HG02610 (cell line): ENCODE measurements at regions not wholly inside any gene's neighbourhood (a gene's known extent, or its start where the extent isn't known, plus 50 kb on each side); places are given as distances from the start of the nearest gene placed in this dataset.
"Not testable (repeated sequence)": the region's sequence is repeated elsewhere in the genome, so short reads cannot be mapped to it uniquely, and the experiment has no call there.

Experiments
- ATAC-seq: cut with Tn5 transposase; IDR thresholded peaks from one replicate; pipeline ENCODE4 v1.9.1; 2021; ENCODE audit warnings: mild to moderate bottlenecking, moderate library complexity; ENCODE audit not compliant: unreplicated experiment

DNA sequence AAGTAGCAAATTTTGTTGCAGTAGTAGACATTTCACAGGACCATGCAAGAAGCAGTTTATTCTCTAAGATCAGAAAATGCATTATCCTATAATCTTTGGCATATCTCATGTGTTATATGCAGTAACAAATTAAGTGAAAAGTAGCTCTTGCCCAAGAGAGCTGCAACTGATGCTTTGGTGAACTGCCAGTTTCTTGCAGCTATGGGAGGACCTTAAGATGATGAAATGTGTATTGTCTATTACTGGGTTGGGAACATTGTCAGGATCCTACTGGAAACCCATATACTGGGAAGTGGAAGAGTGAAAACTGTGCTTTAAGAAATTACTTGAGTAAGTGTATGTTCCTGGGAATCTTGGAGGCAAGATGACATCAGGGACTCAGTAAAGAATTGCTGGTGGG is 238.8 kb downstream of the DACT1 start:
- ATAC-seq = no peak

DNA sequence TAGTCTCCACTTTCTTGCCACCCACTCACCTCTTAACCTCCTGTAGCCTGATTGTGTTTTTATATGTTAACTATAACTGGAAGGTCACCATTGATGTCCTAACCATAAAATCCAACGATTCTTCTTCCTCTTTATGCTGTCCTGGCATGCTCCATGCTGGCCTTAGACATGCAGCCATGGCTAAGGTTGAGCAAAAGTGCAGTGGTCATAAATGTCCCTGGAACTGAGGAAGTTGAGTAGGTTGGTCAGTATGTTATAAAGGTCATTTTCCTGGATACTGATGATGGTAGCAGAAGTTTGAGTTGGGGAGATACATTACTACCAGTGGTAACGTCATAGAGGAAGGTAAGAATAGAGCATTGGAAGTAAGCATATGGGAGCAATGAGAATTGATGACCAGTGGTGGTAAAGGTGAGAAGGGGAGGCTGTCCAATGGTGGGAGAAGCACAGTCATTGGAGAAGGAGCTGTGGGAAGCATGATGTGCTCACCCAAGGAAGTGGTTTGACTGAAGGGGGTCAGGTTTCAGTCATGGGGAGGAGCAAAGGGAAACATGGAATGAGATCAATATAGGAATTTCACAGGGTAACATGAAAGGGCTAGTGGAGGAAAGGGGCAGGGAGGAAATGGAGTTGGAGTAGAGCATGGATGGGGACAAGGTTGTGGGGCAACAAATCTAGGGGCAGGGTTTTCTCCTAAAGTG is 240.8 kb downstream of the DACT1 start:
- ATAC-seq = no peak

DNA sequence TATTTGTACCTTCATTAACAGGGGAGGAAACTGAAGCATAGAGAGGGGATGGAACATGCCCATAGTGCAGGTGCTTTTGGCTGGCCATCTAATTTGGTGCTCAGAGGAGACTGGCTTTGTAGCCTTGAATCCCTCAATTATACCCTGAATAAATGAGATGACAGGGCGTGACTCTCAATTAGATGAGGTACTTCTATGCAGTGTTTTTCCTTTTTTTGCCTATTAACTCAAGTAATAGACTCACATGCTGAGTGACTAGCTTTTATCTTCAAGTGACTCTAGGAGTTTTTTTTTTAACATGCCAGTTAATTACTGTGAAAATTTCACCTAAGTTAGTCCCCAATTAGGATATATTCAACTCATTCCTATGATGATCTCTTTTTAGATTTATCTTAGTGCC is 243.7 kb downstream of the DACT1 start:
- ATAC-seq = no peak

DNA sequence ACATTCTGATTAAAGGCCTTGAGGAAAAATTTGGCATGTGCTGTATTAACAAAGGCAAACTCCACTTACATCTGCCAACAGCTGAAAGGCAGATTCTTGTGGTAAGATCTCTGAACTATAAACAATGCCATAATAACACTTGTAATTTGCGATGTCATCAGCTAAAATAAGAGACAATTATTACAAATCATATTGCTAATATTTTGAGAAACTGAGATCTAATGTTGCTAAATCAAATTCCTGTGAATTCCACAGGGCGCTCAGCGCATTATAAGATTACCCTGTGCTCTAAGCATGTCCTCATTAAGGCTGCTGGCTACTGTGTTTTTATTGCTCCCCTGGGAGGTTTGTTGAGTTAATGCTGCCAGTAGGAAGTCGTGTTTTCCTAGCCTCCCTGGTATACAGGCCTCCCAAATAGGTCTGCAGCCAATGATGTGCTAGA is 244.8 kb downstream of the DACT1 start:
- ATAC-seq = no peak

DNA sequence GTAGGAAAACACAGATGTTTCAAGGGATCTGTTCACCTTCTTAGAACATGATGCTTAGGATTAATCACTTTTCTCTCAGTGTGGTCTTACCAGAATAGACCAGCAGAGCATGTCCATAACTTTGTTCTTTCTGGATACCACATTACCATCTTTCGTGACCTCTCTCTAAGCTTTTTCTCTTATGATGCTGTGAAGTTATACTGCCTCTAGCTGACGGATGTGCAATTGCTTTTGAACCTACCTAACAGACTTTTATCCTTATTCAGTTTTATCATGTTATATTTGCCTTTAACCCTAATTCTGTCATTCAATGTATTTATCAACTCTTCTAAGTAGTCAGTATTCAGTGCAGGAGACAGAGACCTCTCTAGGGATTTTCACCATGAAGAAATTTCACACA is 246.7 kb downstream of the DACT1 start:
- ATAC-seq = no peak

DNA sequence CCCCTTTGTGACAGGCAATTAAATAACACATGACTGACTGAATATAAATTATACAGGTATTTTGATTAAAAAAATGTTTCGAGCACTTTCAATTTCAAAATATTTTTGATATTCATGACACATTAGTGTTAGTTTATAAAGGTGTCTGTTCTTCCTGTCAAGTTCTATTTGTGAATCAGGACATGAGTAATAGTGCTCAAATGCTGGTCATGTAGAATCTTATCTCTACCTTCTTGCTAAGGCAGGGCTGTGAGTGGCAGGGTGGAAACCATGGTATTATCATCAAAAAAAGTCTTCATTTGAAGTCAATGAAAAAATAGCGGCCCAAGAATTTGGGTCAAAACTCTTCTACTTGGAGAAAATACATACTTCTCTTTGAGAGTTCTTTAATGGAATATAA is 250.2 kb downstream of the DACT1 start:
- ATAC-seq = no peak

DNA sequence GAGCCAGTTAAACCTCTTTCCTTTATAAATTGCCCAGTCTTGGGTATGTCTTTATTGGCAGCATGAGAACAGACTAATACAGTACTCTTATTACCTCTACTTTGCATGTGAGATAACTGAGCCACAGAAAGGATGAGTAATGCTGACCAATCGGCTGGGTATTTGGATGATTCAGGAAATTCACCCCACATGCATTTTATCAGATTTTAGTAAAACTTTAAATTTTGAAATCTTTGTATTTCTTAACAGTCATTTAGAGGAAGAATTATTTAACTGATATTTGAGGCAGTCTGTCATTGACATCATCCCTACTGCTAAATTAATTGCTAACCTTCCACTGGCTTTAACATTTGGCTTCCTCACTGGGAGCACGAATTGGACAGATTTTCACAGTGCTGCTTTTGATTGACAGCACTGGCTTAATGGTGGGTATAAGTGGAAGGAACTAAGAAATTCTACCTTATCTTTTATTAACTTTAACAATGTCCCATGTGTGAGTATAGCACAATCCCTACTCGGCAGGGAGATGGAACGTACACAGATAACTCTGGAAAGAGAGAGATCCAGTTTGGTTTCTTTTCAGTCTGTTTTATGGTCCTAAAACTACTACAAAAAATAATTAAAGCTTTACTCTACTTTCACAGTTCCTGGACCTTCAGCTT is 261.0 kb downstream of the DACT1 start:
- ATAC-seq = no peak

DNA sequence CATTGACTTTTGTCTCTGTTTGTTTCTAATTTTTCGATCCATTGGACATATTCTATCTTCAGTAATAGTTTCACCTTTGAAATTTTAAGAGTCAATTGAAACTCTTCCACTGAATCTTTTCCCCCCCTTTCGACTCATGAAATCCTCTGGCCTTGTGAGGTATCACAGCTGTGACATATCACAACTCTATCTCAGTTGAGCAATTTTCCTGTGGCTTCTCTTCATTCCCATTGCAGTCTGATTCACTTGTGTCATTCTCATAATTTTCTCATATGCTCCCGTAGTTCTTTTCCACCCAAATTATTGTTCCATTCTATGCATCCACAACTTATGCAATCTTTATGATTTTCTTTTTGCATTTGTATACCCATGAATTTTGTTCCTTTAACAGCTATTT is 261.6 kb downstream of the DACT1 start:
- ATAC-seq = no peak

DNA sequence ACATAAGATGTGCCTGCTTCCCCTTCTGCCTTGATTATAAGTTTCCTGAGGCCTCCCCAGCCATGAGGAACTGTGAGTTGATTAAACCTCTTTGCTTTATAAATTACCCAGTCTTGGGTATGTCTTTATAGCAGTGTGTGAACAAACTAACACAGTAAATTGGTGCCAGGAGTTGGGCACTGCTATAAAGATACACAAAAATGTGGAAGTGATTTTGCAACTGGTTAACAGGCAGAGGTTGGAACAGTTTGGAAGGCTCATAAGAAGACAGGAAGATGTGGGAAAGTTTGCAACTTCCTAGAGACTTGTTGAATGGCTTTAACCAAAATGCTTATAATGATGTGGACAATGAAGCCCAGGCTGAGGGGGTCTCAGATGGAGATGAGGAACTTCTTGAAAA is 264.1 kb downstream of the DACT1 start:
- ATAC-seq = no peak

DNA sequence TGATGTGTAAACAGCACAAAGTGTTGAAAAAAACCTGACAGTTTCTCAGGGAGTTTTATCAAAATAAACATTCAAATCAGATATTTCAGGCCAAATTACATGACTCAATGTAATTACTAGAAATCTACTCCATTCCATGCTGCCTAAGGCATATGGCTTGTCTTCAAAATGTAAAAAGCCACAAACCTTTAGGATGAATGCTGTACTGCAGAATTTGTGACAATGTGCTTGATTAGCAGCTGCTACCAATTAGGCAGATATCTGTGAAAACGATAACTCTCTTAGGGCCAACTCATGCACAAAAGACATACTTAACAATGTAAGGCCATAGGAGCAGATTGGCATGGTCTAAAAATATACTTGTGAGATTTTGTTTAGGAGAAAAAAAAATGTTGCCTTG is 267.0 kb downstream of the DACT1 start:
- no peak for ATAC-seq

DNA sequence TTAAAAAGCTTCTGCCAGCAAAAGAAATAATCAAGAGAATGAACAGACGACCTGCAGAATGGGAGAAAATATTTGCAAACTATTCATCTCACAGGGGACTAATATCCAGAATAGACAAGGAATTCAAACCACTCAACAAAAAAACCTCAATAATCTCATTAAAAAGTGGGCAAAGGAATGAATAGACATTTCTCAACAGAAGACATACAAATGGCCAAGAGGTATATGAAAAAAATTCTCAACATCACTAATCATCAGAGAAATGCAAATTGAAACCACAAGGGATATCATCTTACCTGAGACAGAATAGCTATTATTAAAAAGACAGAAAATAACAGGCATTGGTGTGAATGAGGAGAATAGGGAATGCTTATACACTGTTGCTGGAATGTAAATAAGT is 270.0 kb downstream of the DACT1 start:
- ATAC-seq = no peak

DNA sequence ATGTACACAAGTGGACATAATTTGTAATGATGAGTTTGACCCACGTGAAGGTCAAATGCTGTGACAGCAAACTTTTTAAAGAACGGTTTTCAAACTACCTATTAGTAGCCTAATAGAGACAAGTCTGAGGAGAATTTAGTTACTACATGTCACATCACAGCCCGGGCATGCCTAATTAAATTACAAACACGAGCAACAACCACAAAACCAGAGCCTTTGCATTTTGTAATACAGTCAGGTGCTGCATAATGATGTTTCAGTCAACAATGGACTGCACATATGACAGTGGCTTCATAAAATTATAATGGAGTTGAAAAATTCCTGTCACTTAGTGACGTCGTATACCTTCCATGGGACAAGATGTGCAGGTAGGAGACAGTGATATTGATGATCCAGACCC is 274.5 kb downstream of the DACT1 start:
- no peak for ATAC-seq

DNA sequence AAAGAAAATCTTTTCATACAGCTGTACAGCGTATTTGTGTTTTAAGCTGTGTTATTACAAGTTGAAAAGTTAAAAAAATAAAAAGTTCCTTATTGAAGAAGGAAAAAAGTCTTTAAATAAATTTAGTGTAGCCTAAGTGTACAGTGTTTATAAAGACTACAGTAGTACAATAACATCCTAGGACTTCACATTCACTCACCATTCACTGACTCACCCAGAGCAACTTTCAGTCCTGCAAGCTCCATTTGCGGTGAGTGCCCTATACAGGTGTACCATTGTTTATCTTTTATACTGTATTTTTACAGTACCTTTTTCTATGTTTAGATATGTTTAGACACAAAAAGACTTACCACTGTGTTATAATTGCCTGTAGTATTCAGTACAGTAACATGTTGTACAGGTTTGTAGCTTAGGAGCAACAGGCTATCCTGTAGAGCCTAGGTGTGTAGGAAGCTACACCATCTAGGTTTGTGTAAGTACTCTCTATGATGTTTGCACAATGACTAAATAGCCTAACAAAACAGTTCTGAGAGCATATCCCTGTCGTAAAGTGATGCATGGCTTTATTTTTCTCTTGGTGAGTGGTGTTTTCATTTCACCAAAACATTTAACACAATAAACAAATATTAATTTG is 275.2 kb downstream of the DACT1 start:
- no peak for ATAC-seq

DNA sequence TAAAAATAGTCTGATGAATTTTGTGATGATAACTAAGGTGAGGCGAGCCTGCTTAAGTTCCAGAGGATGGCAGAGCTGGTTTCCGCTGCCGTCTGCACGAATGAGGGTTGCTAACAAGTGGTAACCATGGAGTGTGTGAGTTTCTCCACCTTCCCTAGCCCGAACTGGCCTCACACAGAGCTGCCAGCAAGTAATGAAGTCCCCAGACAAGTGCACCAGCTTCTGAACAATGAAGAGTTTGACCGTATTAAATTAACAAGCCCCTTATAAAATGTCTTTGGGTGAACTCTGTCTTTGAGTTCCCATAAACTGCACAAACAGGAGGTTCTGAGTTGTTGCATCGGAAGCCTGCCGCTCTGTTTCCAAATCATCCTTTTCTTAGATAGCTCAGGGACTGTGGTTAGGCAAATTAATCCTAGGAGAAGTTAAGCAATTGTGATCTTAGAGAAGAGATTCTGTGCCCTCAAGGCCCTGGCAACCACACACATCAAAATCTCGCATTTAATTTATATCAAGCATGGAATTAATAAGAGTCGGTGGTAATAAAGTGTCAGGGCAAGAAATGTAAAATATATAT is 274.1 kb upstream of the DAAM1 start:
- ATAC-seq = no peak

DNA sequence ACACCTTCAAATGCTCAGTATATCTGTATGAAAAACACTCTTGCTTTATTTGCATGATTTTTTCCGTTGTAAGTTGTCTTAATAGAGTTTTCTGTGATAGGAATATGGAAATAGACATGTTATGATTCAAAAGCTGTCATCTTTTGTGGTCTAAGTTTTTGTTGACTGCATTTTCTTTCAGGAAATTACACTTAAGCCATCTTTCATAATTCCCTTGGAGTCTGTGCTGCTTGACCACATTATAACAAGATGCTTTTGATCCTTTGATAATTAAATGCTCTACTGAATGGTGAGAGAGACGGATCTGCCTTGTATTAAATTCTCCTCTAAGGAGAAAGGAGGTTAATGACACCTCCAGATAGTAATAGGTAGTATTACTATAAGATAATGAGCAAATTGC is 272.8 kb upstream of the DAAM1 start:
- ATAC-seq = no peak

DNA sequence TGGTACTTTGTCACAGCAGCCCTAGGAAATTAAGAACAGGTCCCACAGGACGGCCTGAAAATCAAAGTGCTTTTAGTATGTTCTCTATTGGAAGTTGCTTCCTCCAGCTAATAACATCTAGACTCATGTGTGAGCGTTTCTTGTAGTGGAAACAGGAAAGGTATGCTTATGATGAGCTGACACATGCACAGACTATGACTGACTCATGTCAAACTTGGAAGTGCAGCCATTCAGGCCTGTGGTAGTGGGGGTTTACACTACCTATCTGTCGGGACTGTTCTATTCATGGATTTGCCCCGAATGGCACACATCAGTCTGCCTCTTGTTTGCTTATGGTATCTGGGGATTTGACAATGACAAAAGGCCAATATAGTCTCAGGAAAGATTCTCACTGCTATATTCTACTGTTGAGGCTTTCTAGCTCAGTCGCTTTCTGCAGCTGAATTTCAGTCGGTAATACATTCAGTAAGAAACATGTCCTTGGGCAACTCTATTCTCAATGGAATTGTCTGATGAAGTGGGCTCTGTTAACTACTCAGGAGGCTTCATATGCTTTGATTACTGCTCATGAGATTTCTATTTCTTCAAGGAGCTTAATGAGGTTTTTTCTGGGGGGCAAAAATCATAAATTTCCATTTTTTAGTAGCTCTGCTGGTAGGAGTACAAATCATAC is 270.3 kb upstream of the DAAM1 start:
- ATAC-seq = no peak

DNA sequence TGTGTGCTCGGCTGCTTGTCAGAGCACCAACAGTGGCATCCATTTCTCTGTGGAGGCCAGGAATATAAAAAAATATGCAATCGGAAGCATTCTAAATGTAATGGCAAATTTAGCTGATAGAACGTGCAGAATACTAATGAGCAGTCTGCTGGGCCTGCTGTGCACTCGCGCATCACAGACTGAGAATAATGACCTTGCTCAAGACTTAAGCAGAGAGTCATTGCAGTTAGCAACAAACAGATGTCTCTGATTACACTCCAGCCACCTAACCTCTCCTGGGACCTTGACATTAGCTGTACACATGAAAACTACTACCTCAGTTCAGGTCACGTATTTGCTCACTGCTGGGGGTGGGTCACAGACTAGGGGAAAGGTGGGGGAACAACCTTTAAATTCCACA is 269.2 kb upstream of the DAAM1 start:
- no peak for ATAC-seq

DNA sequence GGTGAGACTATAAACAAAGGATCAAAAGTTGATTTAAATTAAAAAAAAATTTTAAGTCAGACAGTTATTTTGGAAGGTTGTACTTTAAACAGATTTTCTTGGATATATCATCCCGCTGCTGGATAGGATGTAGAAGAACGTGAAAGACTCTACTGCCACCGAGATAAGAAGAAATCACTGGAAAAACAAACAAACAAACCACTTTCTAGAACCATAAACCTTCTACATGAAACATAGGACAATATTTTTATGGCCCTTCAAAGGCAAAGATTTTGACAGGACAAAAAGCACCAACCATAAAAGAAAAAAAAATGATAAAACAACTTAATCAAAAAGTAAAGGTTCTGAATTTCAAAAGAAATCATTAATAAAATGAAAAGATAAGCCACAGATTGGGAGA is 268.2 kb upstream of the DAAM1 start:
- no peak for ATAC-seq

DNA sequence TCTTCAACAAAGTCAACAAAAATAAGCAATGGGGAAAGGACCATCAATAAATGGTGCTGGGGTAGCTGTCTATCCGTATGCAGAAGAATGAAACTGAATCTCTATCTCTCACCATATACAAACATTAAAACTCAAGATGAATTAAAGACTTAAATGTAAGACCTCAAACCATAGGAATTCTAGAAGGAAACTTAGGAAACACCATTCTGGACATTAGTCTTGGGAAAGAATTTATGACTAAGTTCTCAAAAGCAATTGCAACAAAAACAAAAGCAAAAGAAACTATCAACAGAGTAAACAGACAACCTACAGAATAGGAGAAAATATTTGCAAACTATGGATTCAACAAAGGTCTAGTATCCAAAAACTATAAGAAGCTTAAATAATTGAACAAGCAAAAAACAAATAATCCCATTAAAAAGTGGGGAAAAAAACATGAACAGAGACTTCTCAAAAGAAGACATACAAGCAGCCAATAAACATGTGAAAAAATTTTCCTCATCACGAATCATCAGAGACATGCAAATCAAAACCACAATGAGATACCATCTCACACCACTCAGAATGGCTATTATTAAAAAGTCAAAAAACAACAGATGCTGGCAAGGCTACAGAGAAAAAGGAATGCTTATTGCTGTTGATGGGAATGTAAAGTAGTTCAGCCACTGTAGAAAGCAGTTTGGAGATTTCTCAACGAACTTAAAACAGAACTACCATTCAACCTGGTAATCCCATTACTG is 266.1 kb upstream of the DAAM1 start:
- ATAC-seq = not testable (repeated sequence)

DNA sequence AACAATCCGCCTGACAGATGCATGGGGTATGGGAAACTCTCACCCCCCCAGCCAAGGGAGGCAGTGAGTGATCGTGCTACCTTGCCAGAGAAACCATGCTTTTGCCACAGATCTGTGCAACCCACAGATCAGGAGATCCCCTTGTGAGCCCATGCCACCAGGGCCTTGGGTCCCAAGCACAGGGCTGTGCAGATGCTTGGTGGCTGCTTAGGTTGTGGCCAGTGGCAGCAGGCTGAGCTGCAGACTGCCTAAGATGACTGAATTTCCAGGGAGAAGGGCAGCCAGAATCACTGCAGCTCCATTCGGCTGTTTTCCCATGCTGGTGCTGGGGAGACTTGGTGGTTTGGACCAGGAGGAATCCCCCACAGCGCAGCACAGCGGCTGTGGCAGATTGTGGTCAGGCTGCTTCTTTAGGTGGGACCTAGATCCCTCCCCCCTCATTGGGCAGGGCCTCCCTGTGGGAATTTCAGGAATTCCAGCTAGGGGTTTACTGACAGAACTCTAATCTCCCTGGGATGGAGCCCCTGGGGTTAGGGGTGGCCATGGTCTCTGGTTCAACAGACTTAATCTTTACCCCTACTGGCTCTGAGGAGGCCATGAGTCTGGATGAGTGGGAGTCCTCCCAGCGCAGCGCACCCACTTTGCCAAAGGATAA is 264.6 kb upstream of the DAAM1 start:
- no peak for ATAC-seq
